ENCODE measurements at regions not wholly inside any gene's neighbourhood (a gene's known extent, or its start where the extent isn't known, plus 50 kb on each side); places are given as distances from the start of the nearest gene placed in this dataset.

- TF ChIP-seq EZH2phosphoT487 (IDR thresholded peaks at IDR 0.05; ENCODE audit: insufficient read depth, low read depth), result no peak
- TF ChIP-seq EZH2 (IDR thresholded peaks at IDR 0.05; ENCODE audit: insufficient read depth, poor library complexity, severe bottlenecking), result no peak
Observed at GRCh38 chr9:14023285-14023684, 290.7 kb downstream of the NFIB start.

Data from GM23248 (cell line).